Fibroblast of upper back skin (primary cell): ENCODE measurements at regions not wholly inside any gene's neighbourhood (a gene's known extent, or its start where the extent isn't known, plus 50 kb on each side); places are given as distances from the start of the nearest gene placed in this dataset.
"Not testable (repeated sequence)": the region's sequence is repeated elsewhere in the genome, so short reads cannot be mapped to it uniquely, and the experiment has no call there.

ENCODE experiments used
- DNase-seq: peaks from one replicate; pipeline ENCODE4 v3.0.0-alpha.2; 2013

DNA sequence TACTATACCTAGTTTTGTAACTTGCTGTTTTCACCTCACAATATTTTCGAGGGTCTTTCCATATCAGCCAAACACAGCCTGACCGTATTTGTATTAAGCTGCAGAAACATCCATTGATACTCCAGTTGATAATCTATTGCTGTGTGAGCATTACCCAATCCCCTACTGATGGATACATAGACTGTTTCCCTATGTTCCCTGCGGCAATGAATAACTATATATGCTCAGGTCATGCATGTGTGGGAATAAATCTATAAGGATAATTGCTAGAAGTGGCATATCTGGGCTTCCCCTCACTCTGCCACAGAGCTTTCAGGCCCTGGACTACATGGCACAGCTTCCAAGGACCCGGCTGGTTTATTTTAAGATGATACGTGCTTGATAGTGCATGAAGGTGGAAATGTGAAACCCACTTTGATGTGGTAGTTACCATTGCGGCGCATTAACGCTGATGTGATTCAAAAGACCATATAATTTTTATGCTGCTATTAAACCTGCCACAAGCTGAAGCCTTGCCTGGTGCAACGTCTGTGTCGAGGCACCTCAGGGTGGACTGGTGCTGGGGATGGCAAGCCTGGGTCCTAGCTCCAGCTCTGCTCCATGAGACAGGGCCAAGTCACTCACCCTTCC, 81.4 kb upstream of the KCNK12 start:
- no peak for DNase-seq

DNA sequence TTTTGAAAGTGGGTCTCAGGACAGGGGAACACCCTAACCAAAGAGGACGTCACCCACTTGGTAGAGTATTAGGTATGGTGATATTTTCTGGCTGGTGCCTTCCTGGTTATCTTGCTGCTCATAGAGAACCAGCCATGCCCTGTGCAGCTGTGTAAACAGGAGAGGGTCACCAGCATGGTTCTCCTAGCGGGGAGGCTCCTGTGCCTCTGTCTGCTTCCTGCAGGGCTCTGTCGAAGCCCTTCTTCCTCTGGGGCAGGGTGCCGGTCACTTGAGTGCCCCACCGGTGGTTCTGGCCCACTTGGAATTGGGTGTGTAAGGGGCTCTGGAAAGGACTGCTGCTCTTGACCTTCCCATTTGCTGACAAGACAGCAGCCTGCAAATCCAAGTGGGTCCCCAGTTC, 80.5 kb upstream of the KCNK12 start:
- no peak for DNase-seq

DNA sequence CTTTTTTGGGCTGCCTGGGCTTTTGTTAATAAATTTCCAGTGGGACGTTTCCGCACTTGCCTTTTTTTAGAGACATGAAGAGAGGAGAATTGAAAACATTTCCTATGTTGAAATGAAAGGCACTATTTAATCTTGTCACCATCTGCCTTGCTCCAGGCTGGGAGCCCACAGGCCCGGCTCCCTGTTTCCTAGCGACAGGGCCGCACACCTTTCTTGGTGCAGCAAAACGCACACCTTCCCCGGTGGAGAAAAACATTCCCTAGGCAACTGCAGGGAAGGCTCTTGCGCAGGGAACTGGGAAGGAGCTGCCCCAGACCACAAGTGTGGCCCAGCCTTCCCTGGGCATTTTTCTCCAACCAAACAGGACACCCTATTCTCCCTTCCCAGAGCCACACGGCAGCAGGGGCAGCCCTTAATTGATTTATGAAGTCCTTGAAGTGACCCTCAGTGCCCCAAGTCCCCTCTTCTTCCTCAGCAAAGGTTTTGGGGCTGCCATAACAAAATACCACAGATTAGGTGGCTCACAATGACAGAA, 79.3 kb upstream of the KCNK12 start:
- no peak for DNase-seq

DNA sequence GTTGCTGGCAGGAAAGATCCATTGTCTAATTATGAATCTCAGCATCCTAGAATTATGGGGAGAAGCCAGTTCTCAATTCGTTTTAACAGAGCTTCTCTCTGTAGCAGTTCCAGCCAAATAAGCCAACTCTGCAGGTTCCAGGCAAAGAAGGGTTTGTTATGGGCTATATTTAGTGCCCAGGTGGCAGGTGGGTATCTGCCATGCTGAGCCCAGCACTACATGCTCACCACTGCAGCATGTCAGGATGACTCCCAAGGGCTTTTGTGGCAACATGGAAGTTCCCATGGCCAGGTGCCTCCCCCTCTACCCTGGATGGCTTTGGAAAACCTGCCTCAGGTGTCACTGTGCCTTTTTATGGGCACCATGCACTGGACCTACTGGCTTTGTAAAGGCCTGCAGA, 74.5 kb upstream of the KCNK12 start:
- no peak for DNase-seq

GRCh38 chr2:47644351-47644750, 73.6 kb upstream of the KCNK12 start:
- DNase-seq = no peak

DNA sequence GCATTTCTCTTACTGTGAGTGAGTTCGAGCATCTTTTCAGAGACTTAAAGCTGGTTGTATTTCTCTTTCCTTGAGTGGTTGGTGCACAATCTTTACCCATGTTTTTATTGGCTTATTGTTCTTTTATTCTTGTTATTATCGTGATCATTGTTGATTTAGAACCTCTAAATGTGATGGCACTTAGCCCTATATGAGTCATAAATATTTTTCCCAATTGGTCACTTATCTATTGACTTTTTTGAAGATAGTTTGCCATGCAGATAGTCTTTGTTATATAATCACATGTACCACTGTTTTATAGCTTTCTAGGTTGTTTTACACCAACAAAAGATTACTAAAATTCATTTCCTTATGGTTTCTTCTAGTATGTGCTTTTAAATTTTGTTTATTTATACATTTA, 70.6 kb upstream of the KCNK12 start:
- no peak for DNase-seq

- no peak for DNase-seq
Observed at GRCh38 chr2:47640356-47640755, 69.6 kb upstream of the KCNK12 start.

DNA sequence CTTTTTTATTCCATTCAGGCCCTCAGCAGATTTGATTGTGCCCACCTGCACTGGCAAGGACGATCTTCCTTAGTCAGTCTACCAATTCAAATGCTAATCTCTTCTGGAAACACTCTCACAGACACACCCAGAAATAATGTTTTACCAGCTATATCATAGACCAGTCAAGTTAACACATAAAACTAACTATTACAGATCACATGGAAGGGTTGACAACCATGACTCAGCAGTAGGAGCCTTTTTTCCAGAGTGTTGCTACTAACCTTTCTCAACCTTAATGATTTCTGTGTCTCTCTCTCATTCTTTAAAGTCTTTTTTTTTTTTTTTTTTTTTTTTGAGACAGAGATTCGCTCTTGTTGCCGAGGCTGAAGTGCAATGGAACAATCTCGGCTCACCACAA, 68.7 kb upstream of the KCNK12 start:
- no peak for DNase-seq

GRCh38 chr2:47638430-47638829, 67.6 kb upstream of the KCNK12 start:
- DNase-seq = no peak

GRCh38 chr2:47636596-47637264, 65.9 kb upstream of the KCNK12 start:
- peak; percentile 17 for DNase-seq

DNA sequence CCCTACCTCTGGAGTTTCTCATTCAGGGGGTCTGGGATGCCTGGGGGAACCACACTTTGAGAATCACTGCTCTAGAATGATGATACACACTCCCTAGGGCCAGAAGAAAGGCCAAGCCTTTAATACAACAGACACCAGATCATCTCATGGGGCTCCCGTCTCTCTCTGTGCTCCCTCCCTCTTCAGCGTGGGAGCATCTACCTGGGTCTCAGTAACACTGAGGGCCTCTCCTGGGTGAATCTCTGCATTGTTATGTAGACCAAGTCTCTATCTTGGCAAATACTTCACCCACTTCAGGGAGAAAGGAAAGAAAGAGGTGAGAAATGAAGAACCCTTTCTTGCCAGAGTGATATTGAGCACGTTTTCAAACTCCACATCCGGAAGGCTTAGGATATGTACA, 65.4 kb upstream of the KCNK12 start:
- DNase-seq = no peak

DNA sequence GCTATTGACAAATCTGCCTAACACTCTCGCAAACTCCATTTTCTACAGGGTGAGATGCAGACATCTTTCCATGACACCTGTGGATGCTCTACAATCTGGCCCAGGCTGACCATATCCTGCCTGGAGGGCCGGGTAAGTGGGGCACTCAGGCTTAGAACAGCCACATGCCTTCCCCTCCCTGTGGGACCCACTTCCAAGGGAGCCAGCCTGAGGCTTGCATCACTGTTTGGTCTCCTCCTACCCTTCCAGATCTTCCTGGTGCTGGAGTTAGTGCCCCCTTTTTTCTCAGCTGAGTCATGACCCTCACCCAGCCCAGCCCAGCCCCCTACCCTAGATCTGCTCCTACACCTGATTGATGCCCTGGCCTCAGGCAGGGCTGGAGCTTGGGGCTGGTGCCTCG, 62.0 kb upstream of the KCNK12 start:
- no peak for DNase-seq

- peak; percentile 50 for DNase-seq
Observed at GRCh38 chr2:47631792-47632398, 61.1 kb upstream of the KCNK12 start.

DNA sequence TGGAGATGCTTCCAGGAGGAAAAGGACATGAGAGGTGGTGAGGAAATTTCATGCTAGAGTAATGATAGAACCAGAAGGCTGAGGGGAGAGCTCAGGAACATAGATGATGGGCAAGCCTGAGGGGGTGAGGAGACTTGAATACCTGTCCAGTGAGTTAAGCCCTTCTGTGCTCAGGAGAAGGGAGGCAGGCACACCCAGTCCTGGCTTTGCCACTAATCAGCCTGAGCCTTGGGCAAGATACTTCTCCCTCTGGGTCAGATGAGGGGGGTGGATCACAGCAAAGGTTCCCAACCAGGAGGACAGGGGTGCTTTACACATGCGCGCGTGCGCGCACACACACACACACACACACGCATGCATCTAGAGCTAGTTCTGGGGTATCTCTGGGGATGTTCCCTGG, 60.5 kb upstream of the KCNK12 start:
- no peak for DNase-seq

GRCh38 chr2:47629501-47630460, 59.0 kb upstream of the KCNK12 start:
- no peak for DNase-seq

DNA sequence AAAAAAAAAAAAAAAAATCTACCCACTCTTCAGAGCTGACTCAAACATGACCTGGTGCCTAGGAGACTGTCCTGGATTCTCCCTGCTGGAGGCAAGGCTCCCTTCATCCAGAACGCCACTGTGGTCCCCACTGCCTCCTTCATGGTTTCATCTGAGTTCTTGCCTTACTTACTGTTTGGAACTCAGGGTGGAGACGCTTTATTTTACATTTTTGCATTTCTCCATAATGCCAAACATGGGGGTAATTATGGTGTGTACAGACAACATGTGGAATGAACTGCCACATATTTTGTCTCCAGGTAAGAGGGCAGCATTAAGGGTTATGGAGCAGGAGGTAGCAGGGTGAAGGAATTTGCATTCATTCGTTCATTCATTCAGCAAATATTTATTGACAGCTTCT, 58.1 kb upstream of the KCNK12 start:
- DNase-seq = no peak

GRCh38 chr2:47626664-47627063, 55.9 kb upstream of the KCNK12 start:
- DNase-seq = no peak

GRCh38 chr2:47623140-47623539, 52.4 kb upstream of the KCNK12 start:
- DNase-seq = not testable (repeated sequence)

- DNase-seq = no peak
Observed at GRCh38 chr2:47620770-47621437, 50.1 kb upstream of the KCNK12 start.
